ENCODE measurements at regions not wholly inside any gene's neighbourhood (a gene's known extent, or its start where the extent isn't known, plus 50 kb on each side); places are given as distances from the start of the nearest gene placed in this dataset.

DNA sequence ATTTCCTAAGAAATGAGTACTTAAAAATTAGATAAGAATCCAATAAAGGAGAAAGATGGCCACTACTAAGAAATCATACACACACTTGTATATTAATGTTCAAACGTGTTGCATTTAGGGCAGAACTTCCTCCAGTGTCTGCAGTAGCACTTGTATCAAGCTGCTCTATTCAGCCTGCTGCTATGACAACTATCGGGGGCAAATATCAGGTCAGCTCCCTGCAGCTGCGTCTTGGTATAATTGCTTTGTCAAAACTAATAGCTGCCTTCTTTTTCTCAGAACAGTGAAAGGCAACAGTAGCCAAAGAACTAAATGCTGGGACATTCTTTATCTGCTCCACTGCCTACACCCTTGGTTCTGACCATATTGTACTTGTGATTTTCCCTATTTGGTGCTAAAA, 300.7 kb downstream of the NOL4 start (continued):
- TF ChIP-seq, protein P1, sequence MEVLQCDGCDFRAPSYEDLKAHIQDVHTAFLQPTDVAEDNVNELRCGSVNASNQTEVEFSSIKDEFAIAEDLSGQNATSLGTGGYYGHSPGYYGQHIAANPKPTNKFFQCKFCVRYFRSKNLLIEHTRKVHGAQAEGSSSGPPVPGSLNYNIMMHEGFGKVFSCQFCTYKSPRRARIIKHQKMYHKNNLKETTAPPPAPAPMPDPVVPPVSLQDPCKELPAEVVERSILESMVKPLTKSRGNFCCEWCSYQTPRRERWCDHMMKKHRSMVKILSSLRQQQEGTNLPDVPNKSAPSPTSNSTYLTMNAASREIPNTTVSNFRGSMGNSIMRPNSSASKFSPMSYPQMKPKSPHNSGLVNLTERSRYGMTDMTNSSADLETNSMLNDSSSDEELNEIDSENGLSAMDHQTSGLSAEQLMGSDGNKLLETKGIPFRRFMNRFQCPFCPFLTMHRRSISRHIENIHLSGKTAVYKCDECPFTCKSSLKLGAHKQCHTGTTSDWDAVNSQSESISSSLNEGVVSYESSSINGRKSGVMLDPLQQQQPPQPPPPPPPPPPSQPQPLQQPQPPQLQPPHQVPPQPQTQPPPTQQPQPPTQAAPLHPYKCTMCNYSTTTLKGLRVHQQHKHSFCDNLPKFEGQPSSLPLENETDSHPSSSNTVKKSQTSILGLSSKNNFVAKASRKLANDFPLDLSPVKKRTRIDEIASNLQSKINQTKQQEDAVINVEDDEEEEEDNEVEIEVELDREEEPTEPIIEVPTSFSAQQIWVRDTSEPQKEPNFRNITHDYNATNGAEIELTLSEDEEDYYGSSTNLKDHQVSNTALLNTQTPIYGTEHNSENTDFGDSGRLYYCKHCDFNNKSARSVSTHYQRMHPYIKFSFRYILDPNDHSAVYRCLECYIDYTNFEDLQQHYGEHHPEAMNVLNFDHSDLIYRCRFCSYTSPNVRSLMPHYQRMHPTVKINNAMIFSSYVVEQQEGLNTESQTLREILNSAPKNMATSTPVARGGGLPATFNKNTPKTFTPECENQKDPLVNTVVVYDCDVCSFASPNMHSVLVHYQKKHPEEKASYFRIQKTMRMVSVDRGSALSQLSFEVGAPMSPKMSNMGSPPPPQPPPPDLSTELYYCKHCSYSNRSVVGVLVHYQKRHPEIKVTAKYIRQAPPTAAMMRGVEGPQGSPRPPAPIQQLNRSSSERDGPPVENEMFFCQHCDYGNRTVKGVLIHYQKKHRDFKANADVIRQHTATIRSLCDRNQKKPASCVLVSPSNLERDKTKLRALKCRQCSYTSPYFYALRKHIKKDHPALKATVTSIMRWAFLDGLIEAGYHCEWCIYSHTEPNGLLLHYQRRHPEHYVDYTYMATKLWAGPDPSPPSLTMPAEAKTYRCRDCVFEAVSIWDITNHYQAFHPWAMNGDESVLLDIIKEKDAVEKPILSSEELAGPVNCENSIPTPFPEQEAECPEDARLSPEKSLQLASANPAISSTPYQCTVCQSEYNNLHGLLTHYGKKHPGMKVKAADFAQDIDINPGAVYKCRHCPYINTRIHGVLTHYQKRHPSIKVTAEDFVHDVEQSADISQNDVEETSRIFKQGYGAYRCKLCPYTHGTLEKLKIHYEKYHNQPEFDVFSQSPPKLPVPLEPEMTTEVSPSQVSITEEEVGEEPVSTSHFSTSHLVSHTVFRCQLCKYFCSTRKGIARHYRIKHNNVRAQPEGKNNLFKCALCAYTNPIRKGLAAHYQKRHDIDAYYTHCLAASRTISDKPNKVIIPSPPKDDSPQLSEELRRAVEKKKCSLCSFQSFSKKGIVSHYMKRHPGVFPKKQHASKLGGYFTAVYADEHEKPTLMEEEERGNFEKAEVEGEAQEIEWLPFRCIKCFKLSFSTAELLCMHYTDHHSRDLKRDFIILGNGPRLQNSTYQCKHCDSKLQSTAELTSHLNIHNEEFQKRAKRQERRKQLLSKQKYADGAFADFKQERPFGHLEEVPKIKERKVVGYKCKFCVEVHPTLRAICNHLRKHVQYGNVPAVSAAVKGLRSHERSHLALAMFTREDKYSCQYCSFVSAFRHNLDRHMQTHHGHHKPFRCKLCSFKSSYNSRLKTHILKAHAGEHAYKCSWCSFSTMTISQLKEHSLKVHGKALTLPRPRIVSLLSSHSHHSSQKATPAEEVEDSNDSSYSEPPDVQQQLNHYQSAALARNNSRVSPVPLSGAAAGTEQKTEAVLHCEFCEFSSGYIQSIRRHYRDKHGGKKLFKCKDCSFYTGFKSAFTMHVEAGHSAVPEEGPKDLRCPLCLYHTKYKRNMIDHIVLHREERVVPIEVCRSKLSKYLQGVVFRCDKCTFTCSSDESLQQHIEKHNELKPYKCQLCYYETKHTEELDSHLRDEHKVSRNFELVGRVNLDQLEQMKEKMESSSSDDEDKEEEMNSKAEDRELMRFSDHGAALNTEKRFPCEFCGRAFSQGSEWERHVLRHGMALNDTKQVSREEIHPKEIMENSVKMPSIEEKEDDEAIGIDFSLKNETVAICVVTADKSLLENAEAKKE (CRISPR knock-in tag; IDR thresholded peaks at IDR 0.05) = no peak
- TF ChIP-seq NANOG (IDR thresholded peaks at IDR 0.05; ENCODE audit: borderline replicate concordance) (no peak), EZH2phosphoT487 (IDR thresholded peaks at IDR 0.05; ENCODE audit: unreplicated experiment) (no peak), EZH2 (IDR thresholded peaks at IDR 0.05; ENCODE audit: low read depth, unreplicated experiment) (no peak)

DNA sequence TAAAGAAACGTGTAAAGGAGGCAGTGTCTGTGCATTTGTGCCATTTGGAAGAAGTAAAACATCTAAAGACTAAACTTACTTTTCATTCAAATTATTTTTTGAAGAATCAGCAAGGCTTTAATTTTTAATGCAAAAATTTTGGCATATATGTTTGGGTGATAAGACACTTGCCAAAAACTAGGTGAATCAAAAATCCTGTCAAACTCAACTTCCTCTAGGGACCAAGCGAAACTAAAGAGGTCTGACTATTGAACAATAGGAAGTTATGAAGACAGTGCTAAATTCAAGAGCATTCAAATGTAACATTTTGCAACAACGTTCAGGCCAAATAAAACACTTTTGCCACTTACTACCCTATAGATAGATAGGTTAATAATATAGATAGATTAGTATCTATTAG, 306.1 kb downstream of the NOL4 start:
- Histone ChIP-seq H4K20me1 (replicated peaks; ENCODE audit: insufficient read depth) (no peaks in the 10 kb centered on the region), H3K4me1 (ENCODE audit: insufficient read depth) (no peaks in the 10 kb centered on the region), H3K79me2 (replicated peaks; ENCODE audit: insufficient read depth) (no peaks in the 10 kb centered on the region), H3K27me3 (ENCODE audit: insufficient read depth) (no peaks in the 10 kb centered on the region), H3K27ac (ENCODE audit: low read depth) (no peak overlapping the region), H3K4me3 (no peak overlapping the region), H2AFZ (no peak overlapping the region), H3K4me2 (no peak overlapping the region), H3K9me2 (ENCODE audit: insufficient read depth) (no peaks in the 10 kb centered on the region), H3F3A (replicated peaks; ENCODE audit: low read depth) (no peaks in the 10 kb centered on the region), H3K36me3 (ENCODE audit: insufficient read depth) (no peaks in the 10 kb centered on the region)
- H3K4me3 Mint-ChIP-seq = no peak overlapping the region
- H3K27ac Mint-ChIP-seq = no peak overlapping the region
- H3K9me3 Mint-ChIP-seq = no peaks in the 10 kb centered on the region; the same call in 2 of the 3 replicates
- DNase-seq (ENCODE audit: low spot score) (no peak), ATAC-seq (no peak)
- no peaks in the 10 kb centered on the region for H3K4me1 Mint-ChIP-seq
- no peaks in the 10 kb centered on the region for H3K27me3 Mint-ChIP-seq (ENCODE audit: insufficient read depth, low read depth, poor library complexity)
- no peaks in the 10 kb centered on the region for H3K36me3 Mint-ChIP-seq (ENCODE audit: low read depth)
- no peak for TF ChIP-seq JUNB (IDR thresholded peaks at IDR 0.05; ENCODE audit: unreplicated experiment)
- no peak for TF ChIP-seq ZNF114 (CRISPR knock-in tag; IDR thresholded peaks at IDR 0.05)
- no peak for TF ChIP-seq CTCF (conservative IDR thresholded peaks at IDR 0.05; ENCODE audit: low read depth in 2 of 2)
- TF ChIP-seq POLR2AphosphoS5 (IDR thresholded peaks at IDR 0.05; ENCODE audit: low read depth) = no peak
- TF ChIP-seq EZH2phosphoT487 (IDR thresholded peaks at IDR 0.05; ENCODE audit: unreplicated experiment) = no peak
- TF ChIP-seq, protein P1 (CRISPR knock-in tag; IDR thresholded peaks at IDR 0.05) = no peak

Data from GM23338 (cell line).